ENCODE measurements at regions not wholly inside any gene's neighbourhood (a gene's known extent, or its start where the extent isn't known, plus 50 kb on each side); places are given as distances from the start of the nearest gene placed in this dataset.

GRCh38 chr11:116104498-116105174 is 600.4 kb upstream of the CADM1 start:
- no peaks in the 10 kb centered on the region for H3K36me3 ChIP-seq (ENCODE audit: control insufficient read depth, insufficient read depth, low read length)

DNA sequence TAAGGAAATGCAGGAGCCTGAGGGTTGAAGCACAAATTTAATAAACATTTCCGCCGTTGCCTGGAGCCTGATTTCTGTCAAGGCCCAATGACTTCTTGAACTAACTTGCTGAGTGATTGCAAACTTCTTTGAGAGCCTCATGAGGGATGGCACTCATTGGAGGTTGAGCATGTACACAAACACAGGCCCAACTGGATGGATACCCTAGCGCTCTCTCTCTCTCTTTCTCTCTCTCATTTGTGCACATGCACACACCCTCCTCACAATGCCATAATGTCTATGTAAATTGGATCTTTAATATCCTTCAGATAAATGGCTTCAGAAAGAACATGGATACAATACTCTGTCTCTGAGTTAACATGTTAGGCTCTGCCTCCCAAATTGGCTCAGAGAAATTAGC is 597.7 kb upstream of the CADM1 start:
- no peaks in the 10 kb centered on the region; the same call in 1 of the 2 replicates for H3K27me3 ChIP-seq (replicated peaks; ENCODE audit: control insufficient read depth, insufficient read depth, low read length)
- DNase-seq (ENCODE audit: extremely low read depth, insufficient read length), result no peak
- H3K36me3 ChIP-seq (ENCODE audit: control insufficient read depth, insufficient read depth, low read length), result no peaks in the 10 kb centered on the region
- TF ChIP-seq, protein P1, sequence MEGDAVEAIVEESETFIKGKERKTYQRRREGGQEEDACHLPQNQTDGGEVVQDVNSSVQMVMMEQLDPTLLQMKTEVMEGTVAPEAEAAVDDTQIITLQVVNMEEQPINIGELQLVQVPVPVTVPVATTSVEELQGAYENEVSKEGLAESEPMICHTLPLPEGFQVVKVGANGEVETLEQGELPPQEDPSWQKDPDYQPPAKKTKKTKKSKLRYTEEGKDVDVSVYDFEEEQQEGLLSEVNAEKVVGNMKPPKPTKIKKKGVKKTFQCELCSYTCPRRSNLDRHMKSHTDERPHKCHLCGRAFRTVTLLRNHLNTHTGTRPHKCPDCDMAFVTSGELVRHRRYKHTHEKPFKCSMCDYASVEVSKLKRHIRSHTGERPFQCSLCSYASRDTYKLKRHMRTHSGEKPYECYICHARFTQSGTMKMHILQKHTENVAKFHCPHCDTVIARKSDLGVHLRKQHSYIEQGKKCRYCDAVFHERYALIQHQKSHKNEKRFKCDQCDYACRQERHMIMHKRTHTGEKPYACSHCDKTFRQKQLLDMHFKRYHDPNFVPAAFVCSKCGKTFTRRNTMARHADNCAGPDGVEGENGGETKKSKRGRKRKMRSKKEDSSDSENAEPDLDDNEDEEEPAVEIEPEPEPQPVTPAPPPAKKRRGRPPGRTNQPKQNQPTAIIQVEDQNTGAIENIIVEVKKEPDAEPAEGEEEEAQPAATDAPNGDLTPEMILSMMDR (IDR thresholded peaks at IDR 0.05; ENCODE audit: insufficient read depth, low read length, poor library complexity, severe bottlenecking), result no peak
- H3K4me3 ChIP-seq (replicated peaks; ENCODE audit: low read depth, low read length), result no peak overlapping the region

More at GRCh38 chr11:116104498-116105174, 600.4 kb upstream of the CADM1 start:
- H3K27me3 ChIP-seq (replicated peaks; ENCODE audit: control insufficient read depth, insufficient read depth, low read length), result no peaks in the 10 kb centered on the region; the same call in none of the 2 replicates
- no peak for DNase-seq (ENCODE audit: extremely low read depth, insufficient read length)
- H3K4me3 ChIP-seq (replicated peaks; ENCODE audit: low read depth, low read length), result no peak overlapping the region
- TF ChIP-seq, protein P1 (IDR thresholded peaks at IDR 0.05; ENCODE audit: insufficient read depth, low read length, poor library complexity, severe bottlenecking), result no peak

- TF ChIP-seq, protein P1 (IDR thresholded peaks at IDR 0.05; ENCODE audit: insufficient read depth, low read length, poor library complexity, severe bottlenecking), result no peak
- DNase-seq (ENCODE audit: extremely low read depth, insufficient read length), result no peak
- Histone ChIP-seq H3K4me3 (replicated peaks; ENCODE audit: low read depth, low read length) (no peak overlapping the region), H3K27me3 (replicated peaks; ENCODE audit: control insufficient read depth, insufficient read depth, low read length) (no peaks in the 10 kb centered on the region), H3K36me3 (ENCODE audit: control insufficient read depth, insufficient read depth, low read length) (no peaks in the 10 kb centered on the region)
Measured at GRCh38 chr11:116100016-116100415, 595.8 kb upstream of the CADM1 start.

DNA sequence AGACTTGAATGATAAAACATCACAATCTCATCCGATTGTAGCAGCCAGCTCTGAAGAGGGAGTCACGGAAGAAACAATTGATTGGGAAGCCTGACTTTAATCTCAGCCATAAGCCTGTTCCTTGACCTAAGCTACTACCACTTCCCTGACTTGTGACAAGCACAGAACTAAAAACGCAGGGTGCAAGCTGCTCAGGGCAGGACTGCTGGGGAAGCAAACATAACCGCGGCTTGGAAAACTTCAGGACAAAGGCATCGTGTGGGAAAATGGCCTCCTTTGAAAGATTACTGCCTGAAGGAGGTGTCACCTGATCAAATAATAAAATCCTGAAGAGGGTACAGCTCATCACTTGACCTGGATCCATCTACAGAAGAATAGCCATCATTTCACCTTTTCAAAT is 595.3 kb upstream of the CADM1 start:
- no peak overlapping the region for H3K4me3 ChIP-seq (replicated peaks; ENCODE audit: low read depth, low read length)

GRCh38 chr11:116096272-116096995 is 592.2 kb upstream of the CADM1 start:
- no peak for DNase-seq (ENCODE audit: extremely low read depth, insufficient read length)
- H3K27me3 ChIP-seq (replicated peaks; ENCODE audit: control insufficient read depth, insufficient read depth, low read length), result no peaks in the 10 kb centered on the region
- H3K4me3 ChIP-seq (replicated peaks; ENCODE audit: low read depth, low read length), result no peak overlapping the region
- TF ChIP-seq, protein P1 (IDR thresholded peaks at IDR 0.05; ENCODE audit: insufficient read depth, low read length, poor library complexity, severe bottlenecking), result no peak
- H3K36me3 ChIP-seq (ENCODE audit: control insufficient read depth, insufficient read depth, low read length), result no peaks in the 10 kb centered on the region

More for the DNA sequence above, 595.3 kb upstream of the CADM1 start:
- no peaks in the 10 kb centered on the region for H3K36me3 ChIP-seq (ENCODE audit: control insufficient read depth, insufficient read depth, low read length)
- DNase-seq (ENCODE audit: extremely low read depth, insufficient read length), result no peak
- TF ChIP-seq, protein P1 (IDR thresholded peaks at IDR 0.05; ENCODE audit: insufficient read depth, low read length, poor library complexity, severe bottlenecking), result no peak
- no peaks in the 10 kb centered on the region for H3K27me3 ChIP-seq (replicated peaks; ENCODE audit: control insufficient read depth, insufficient read depth, low read length)
